Left lobe of liver (tissue), 2 donors: ENCODE measurements at regions not wholly inside any gene's neighbourhood (a gene's known extent, or its start where the extent isn't known, plus 50 kb on each side); places are given as distances from the start of the nearest gene placed in this dataset.
"Not testable (repeated sequence)": the region's sequence is repeated elsewhere in the genome, so short reads cannot be mapped to it uniquely, and the experiment has no call there.

ENCODE experiments used
- ATAC-seq: fragments of 200-7000 bp; cut with Tn5 transposase; one replicate; pipeline ENCODE4 v1.9.1; 2020; ENCODE audit warnings: mild to moderate bottlenecking, moderate library complexity
- DNase-seq: peaks from one replicate; pipeline ENCODE4 v3.0.0-alpha.2; 2020; ENCODE audit warnings: low spot score
- donor health status: DM: no; HTN: no; CAD: no; lungs with moderate emphysema.
- donor health status: DM: no; HTN: yes; CAD: no.

DNA sequence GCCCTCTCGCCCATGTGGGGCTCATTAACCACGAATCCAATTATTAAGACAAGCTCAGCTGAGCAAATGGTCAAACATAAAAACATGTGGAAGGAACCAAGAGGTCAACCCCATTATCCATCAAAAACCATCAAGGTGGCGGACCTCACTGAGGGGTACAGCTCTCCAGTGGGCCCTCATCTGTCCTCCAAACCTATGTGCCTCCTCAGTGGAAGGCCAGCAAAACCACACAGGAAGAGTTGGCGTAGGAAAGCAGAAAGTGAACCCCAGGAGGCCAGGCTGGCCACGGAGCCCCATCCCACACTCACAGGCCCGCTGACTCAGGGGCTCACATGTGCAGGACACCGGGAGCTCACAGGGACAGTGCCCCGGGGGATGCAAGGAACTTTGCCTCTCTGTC is 66.5 kb upstream of the CLEC6A start:
- not testable (repeated sequence) for DNase-seq, ATAC-seq

DNA sequence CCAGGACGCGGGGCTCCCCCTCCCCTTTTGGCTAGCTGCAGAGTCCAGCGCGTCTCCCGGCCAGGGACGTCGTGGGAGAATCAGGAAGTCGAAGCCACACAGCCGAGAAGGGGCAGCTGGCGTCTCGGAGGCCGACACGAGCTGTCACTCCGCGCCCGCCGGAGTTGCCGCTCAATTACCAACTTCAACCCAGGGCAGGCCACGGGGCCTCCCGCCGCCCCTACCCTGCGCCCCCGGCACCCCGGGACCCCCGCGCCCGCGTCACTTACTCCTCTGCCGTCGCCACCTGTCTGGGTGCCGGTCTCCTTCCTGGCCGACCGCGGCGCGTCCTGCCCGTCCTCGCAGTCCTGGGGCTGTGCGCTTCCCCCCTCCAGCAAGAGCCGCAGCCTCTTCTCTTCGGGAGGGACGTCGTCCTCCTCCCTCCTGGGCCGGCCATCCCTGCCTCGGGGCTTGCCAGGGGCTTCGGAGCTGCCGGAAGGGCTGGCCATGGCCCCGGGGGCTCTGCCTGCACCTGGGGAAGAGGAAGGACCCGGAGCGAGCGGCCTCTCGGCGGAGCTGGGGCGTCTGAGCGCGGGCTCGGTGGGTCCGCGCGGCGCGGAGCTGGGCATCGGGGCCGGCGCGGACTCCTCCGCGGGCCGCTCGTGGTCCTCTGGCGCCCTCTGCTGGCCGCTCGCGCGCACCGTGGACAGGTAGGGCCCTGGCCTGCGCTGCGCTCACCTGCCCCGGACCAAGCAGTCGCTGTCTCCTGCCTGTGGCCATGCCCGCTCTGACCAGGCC is 65.6 kb upstream of the CLEC6A start:
- peak; percentile 93 for ATAC-seq

DNA sequence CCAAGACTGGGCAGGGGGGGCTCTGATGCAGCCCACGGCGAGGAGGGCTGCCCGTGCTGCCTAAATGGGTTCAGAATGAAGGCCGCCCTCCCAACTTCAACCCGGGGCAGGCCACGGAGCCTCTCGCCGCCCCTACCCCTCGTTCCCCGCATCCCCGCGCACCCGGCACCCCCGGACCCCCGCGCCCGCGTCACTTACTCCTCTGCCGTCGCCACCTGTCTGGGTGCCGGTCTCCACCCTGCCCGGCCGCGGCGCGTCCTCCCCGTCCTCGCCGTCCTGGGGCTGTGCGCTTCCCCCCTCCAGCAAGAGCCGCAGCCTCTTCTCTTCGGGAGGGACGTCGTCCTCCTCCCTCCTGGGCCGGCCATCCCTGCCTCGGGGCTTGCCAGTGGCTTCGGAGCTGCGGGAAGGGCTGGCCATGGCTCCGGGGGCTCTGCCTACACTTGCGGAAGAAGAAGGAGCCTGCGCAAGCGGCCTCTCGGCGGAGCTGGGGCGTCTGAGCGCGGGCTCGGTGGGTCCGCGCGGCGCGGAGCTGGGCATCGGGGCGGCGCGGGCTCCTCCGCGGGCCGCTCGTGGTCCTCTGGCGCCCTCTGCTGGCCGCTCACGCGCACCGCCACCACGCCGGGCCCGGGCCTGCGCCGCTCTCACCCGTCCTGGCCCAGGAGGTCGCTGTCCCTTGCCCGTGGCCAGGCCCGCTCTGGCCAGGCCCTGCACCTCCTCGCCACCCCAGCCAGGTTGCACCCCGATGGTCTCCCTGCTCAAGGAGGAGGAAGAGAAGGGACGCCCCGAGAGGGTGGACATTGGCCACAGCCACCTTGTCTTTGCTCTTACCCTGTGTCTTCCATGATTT is 59.3 kb upstream of the CLEC6A start:
- peak; percentile 67 for DNase-seq
- ATAC-seq, result peak; percentile 99

More for the DNA sequence above, 65.6 kb upstream of the CLEC6A start:
- peak; percentile 69 for DNase-seq

DNA sequence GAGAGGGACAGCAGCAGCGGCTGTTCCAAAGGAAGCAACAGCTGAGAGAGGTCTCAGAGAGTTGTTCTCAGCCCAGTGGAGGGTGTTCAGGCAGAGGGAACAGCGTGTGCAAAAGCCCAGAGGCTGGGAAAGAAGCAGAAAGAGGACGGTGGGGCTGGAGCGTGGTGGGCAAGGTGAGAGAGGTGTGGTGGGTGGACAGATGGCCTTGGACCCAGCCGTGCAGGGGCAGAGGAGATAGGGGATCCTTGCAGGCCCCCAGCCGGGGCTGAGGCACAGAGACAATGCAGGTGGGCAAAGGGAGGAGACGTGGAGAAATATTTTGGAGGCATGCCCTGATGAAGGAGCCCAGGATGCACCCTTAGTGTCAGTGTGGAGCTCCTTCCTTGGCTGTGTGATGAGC is 58.4 kb upstream of the CLEC6A start:
- DNase-seq, ATAC-seq: not testable (repeated sequence)

DNA sequence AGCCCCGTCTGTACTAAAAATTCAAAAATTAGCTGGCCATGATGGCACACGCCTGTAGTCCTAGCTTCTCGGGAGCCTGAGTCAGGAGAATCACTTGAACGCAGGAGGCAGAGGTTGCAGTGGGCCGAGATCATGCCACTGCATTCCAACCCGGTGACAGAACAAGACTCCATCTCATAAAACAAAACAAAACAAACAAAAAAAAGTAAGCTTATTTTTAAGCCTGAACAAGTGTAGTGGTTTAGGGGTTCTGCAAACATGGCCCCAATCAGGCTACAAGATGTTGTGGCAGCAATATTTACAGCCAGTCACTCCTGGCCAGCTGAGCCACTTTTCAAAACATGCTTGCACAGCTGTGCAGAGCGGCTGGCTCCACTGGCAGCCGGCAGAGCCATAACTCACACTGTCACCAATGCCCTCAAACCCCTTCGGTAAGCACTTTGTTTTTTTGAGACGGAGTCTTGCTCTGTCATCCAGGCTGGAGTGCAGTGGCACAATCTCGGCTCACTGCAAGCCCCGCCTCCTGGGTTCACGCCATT is 56.2 kb upstream of the CLEC6A start:
- ATAC-seq, DNase-seq: not testable (repeated sequence)

DNA sequence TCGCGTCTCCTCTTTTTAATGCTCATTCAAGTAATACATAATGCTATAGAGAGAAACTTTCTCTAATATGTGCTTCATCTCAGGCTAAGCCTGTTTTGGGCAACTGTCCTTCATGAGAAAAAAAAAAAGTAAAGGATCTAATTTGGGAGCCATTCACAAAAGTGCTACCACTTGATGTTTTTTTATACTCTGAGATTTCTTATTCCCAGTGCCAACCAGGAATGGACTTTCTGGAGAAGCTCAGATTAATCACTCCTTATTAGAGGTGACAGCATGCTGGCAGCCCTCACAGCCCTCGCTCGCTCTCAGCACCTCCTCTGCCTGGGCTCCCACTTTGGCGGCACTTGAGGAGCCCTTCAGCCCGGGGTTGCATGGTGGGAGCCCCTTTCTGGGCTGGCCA is 51.9 kb upstream of the CLEC6A start:
- not testable (repeated sequence) for ATAC-seq, DNase-seq

DNA sequence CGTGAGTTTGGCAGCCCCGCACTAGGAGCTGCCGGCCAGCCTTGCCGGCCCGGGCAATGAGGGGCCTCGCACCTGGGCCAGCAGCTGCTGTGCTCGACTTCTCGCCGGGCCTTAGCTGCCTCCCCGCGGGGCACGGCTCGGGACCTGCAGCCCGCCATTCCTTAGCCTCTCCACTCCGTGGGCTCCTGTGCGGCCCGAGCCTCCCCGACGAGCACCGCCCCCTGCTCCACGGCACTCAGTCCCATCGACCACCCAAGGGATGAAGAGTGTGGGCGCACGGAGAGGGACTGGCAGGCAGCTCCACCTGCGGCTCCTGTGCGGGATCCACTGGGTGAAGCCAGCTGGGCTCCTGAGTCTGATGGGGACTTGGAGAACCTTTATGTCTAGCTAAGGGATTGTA is 51.4 kb upstream of the CLEC6A start:
- DNase-seq, ATAC-seq: not testable (repeated sequence)
